NCI-H2107 treated with DMSO at 0.1 percent for 48 hours (cell line): ENCODE measurements at regions not wholly inside any gene's neighbourhood (a gene's known extent, or its start where the extent isn't known, plus 50 kb on each side); places are given as distances from the start of the nearest gene placed in this dataset.

Source experiments
- DNase-seq: peaks from one replicate; lab custom pipeline; 2025; ENCODE audit not compliant: unreplicated experiment; lab: John Stamatoyannopoulos, UW

DNA sequence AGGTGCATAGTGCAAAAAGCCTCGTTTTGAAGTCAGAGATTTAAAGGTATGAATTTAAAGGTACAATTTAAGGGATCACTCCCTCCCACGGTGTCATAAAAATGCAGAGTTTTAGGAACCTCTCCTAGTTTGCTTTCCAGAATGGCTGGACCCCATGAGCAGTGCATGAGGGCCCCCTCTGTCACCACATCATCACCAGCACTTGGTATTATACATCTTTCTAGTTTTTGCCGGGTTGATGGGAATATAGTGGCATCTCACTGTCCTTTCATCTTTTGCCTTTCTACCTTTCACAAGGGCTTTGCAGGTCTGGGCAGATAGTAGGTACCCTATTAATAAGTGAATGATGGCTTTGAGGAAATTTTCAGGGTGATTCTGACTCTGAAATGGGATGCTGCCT lies 103.6 kb upstream of the AGBL1 start:
- DNase-seq: no peak

DNA sequence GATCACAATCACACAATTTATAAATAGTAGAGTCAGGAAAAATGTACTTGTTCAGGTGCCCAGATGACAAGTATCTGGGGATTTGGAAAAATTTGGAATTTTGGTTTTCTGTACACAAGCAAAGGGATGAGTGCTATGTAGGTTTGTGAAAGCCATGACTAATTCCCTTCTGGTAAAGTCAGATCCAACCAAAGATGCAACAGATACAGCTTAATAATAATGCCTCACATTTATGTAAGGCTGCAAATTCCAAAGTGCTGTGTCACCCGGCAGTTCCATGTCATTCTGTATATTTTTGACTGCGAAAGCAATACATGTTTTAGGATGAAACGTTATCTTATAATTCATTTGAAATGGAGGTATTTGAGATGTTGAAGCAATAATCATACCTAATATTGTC lies 102.7 kb upstream of the AGBL1 start:
- no peak for DNase-seq

GRCh38 chr15:85977586-85977985 lies 102.1 kb upstream of the AGBL1 start:
- no peak for DNase-seq

DNA sequence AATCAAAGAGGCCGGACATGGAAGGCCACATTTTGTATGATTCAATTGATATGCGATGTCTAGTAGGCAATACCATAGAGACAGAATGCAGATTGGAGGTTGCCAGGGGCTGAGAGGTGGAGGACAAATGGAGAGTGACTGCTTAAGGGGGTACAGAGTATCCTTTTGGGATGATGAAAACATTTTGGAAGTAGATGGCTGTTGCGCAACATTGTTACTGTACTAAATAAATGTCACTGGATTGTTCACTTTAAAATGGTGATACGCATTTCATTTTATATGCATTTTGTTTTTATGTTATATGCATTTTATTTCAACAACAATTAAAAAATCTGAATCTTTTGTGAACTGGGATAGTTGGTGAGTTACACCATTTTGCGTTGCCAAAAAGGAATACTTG lies 99.7 kb upstream of the AGBL1 start:
- DNase-seq: no peak

GRCh38 chr15:85980946-85981345 lies 98.7 kb upstream of the AGBL1 start:
- no peak for DNase-seq

GRCh38 chr15:85984241-85984640 lies 95.4 kb upstream of the AGBL1 start:
- DNase-seq: no peak

- DNase-seq: no peak
Measured at GRCh38 chr15:85986116-85986515, 93.6 kb upstream of the AGBL1 start.

DNA sequence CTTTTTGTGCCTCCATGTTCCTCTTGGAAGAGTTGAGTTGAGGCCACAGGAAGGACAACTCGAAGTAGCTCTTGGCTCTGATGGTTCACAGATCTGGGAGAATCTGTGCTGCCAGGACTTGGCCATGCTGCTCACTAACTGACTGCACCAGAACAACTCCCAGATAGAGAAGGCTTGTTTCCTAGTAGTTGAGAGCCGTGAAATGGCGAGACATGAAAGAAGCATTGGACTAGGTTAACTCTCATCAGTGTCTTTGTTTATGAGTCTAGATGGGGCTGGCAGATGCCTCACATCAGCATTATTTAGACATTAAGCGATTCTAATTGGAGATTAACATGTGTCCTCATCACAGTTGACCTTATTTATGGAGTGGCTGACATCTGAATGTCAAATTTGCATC lies 92.9 kb upstream of the AGBL1 start:
- no peak for DNase-seq

- no peak for DNase-seq
Measured at GRCh38 chr15:85988741-85989140, 90.9 kb upstream of the AGBL1 start.

DNA sequence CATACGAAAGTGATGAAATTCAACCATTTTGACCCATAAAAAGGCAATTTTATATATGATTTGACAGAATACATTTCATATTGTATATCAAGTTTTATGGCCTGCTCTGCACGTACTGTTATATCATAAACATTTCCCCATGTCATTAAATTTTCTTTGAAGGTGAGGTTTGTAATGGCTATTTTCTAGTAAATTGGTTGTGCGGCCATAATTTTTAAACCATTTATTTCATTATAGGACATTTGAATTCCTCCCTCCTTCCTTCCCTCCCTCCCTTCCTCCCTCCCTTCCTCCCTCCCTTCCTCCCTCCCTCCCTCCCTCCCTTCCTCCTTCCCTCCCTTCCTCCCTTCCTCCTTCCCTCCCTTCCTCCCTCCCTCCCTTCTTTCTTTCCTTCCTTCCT lies 87.4 kb upstream of the AGBL1 start:
- DNase-seq: no peak

GRCh38 chr15:85993116-85993515 lies 86.6 kb upstream of the AGBL1 start:
- no peak for DNase-seq

- DNase-seq: no peak
Measured at GRCh38 chr15:85997618-85998017, 82.1 kb upstream of the AGBL1 start.

- DNase-seq: no peak
Measured at GRCh38 chr15:85999658-86000057, 80.0 kb upstream of the AGBL1 start.

DNA sequence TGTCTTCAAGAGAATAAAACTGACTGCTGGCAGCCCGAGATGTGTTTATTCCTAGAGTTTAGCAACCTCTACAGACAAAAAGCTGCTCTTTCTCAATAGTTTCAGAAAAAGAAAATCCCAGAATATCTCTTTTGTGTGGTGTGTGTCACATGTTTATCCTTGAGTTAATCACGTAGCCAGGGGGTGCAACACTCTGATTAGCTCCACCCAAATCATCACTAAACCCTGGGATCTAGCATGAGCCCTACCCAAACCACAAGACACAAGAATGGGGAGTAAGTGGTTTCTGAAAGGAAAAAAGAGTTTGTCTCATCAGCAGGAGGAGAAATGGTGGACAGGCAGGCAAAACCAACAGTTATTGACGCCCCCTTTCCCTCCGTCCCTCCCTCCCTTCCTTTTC lies 78.5 kb upstream of the AGBL1 start:
- DNase-seq: no peak

GRCh38 chr15:86002444-86002843 lies 77.2 kb upstream of the AGBL1 start:
- no peak for DNase-seq

- DNase-seq: no peak
Measured at GRCh38 chr15:86004061-86004460, 75.6 kb upstream of the AGBL1 start.

DNA sequence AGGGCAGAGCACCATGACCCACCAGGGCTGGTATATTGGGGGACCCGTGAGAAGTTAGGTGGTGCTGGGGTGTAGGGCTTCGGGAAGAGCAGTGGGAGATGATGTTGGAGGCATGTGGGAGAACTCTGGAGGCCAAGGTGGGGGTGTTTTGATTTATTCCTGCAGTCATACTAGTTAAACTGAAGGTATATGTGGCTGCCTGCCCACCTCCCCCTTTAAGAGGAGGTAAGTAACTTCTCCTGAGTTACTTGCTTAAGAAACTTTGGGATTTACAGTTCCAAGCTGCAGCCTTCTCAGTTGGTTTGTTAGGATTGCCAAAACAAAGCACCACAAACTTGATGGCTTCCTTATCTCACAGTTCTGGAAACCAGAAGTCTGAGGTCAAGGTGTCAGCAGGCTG lies 73.1 kb upstream of the AGBL1 start:
- DNase-seq: no peak

GRCh38 chr15:86009727-86010126 lies 69.9 kb upstream of the AGBL1 start:
- no peak for DNase-seq

GRCh38 chr15:86010398-86010797 lies 69.3 kb upstream of the AGBL1 start:
- DNase-seq: no peak

- DNase-seq: no peak
Measured at GRCh38 chr15:86010891-86011290, 68.8 kb upstream of the AGBL1 start.

DNA sequence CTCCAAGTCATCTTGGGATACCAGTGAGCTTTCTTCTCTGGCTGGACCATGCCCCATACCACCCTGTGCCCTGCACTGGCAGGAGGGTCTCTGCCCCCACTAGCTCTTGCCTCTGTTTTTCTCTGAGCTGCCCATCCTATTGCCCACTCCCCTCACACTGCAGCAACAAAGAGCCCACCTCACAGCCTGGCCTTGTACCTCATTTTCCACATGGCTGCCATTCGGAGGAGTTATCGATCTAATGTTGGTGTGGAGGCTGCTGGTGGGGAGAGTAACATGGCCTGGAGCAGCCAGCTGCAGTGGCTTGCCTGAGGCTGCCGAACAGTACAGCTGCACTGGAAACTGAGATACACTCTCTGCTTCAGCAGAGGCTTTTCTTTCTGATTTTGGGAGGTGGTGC lies 65.7 kb upstream of the AGBL1 start:
- no peak for DNase-seq

DNA sequence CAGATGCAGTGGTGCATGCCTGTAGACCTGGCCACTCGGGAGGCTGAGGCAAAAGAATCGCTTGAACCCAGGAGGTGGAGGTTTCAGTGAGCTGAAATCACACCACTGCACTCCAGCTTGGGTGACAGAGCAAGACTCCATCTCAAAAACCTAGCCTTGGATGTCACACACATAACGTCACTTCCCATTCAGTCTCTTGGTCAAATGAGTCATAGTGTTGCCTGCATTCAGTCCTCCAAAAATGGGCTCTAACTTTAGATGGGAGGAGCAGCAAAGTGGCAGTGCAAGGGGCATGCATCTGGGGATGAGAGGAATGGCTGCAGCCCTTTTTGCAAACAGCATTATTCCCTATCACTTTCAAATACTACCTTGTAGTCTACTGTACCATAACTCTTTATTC lies 62.9 kb upstream of the AGBL1 start:
- DNase-seq: no peak

GRCh38 chr15:86018679-86019078 lies 61.0 kb upstream of the AGBL1 start:
- no peak for DNase-seq
